ENCODE measurements at regions not wholly inside any gene's neighbourhood (a gene's known extent, or its start where the extent isn't known, plus 50 kb on each side); places are given as distances from the start of the nearest gene placed in this dataset.
"Not testable (repeated sequence)": the region's sequence is repeated elsewhere in the genome, so short reads cannot be mapped to it uniquely, and the experiment has no call there.

- DNase-seq (ENCODE audit: low spot score), result no peak
Observed at GRCh38 chr6:132052096-132052495, 100.9 kb upstream of the CCN2 start.

- DNase-seq (ENCODE audit: low spot score), result no peak
Observed at GRCh38 chr6:132045877-132046276, 94.7 kb upstream of the CCN2 start.

GRCh38 chr6:132043148-132043547 lies 92.0 kb upstream of the CCN2 start:
- no peak for DNase-seq (ENCODE audit: low spot score)

- no peak for DNase-seq (ENCODE audit: low spot score)
Observed at GRCh38 chr6:132041706-132042105, 90.5 kb upstream of the CCN2 start.

GRCh38 chr6:132028029-132028428 lies 76.9 kb upstream of the CCN2 start:
- no peak for DNase-seq (ENCODE audit: low spot score)

GRCh38 chr6:132025468-132025867 lies 74.3 kb upstream of the CCN2 start:
- no peak for DNase-seq (ENCODE audit: low spot score)

GRCh38 chr6:132023490-132023889 lies 72.3 kb upstream of the CCN2 start:
- DNase-seq (ENCODE audit: low spot score), result no peak

GRCh38 chr6:132021552-132022375 lies 70.6 kb upstream of the CCN2 start:
- peak; percentile 37 for DNase-seq (ENCODE audit: low spot score)

GRCh38 chr6:132020918-132021317 lies 69.7 kb upstream of the CCN2 start:
- not testable (repeated sequence) for DNase-seq (ENCODE audit: low spot score)

GRCh38 chr6:132020138-132020581 lies 69.0 kb upstream of the CCN2 start:
- DNase-seq (ENCODE audit: low spot score), result no peak

GRCh38 chr6:132019586-132019985 lies 68.4 kb upstream of the CCN2 start:
- no peak for DNase-seq (ENCODE audit: low spot score)

- no peak for DNase-seq (ENCODE audit: low spot score)
Observed at GRCh38 chr6:132017942-132018341, 66.8 kb upstream of the CCN2 start.

GRCh38 chr6:132016396-132016795 lies 65.2 kb upstream of the CCN2 start:
- DNase-seq (ENCODE audit: low spot score), result no peak

- no peak for DNase-seq (ENCODE audit: low spot score)
Observed at GRCh38 chr6:132011582-132011981, 60.4 kb upstream of the CCN2 start.

GRCh38 chr6:132009175-132009574 lies 58.0 kb upstream of the CCN2 start:
- DNase-seq (ENCODE audit: low spot score), result no peak

- no peak for DNase-seq (ENCODE audit: low spot score)
Observed at GRCh38 chr6:132007474-132008190, 56.5 kb upstream of the CCN2 start.

GRCh38 chr6:132005178-132005577 lies 54.0 kb upstream of the CCN2 start:
- no peak for DNase-seq (ENCODE audit: low spot score)

- DNase-seq (ENCODE audit: low spot score), result no peak
Observed at GRCh38 chr6:132004668-132005067, 53.5 kb upstream of the CCN2 start.

GRCh38 chr6:132003516-132004178 lies 52.5 kb upstream of the CCN2 start:
- DNase-seq (ENCODE audit: low spot score), result no peak

Measured in SW480 (cell line).